HG02642 (cell line): ENCODE measurements at regions not wholly inside any gene's neighbourhood (a gene's known extent, or its start where the extent isn't known, plus 50 kb on each side); places are given as distances from the start of the nearest gene placed in this dataset.

Source experiments
- ATAC-seq: cut with Tn5 transposase; IDR thresholded peaks from one replicate; pipeline ENCODE4 v1.9.1; 2021; ENCODE audit warnings: mild to moderate bottlenecking; ENCODE audit not compliant: unreplicated experiment, poor library complexity

DNA sequence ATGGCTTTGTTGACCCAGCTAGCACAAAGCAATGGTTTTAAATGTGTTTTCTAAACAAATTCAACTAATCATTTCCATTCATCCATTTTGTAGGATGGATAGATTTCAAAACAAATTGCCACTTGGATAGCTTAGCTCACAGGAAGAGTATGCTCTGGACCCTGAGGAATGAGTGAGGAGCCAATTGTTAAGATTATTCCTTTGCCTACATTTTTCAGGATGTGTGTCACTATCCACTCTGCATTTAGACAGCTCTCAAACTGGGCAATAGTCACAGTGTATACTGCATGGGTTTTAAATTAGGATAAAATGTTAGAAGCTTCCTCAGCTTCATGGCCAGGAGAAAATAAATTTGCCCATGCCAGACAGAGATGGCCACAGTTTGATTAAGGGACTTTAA lies 605.6 kb upstream of the TEX47 start:
- no peak for ATAC-seq

DNA sequence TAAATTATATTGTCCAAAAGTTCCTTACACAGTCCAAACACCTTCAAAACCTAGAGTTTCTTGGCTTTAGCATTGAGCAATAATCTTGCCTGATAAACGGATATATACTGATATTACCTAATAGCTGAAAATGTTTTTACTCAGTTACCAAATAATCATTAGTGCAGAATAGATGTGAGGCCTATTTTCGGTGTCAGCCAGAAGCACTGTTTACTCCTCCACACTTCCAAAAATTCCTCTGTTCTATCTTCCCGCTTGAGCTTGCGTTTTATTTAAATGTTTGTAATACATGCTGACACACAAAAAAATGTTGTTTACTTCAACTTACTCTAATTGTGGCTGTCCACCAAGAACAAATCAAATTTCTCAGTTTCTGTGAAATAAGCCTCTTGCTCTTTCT lies 606.2 kb upstream of the TEX47 start:
- no peak for ATAC-seq

DNA sequence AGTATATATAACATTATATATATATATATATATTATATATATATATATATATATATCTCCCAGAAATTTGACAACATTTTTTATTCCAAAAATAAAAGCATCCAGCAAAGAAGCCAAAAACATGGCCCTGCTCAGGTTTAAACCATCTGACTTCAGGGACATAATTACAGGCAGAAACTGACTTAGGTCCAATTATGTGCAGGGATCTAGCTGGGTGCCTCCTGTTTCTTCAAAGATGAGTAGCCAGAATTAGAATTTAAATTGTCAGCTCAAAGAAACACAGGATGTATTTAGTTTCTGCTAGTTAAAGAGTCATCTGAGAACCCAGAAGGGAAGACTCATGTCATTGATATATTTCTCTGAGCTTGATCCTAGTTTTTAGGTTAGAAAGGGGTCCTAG lies 656.4 kb upstream of the TEX47 start:
- no peak for ATAC-seq

DNA sequence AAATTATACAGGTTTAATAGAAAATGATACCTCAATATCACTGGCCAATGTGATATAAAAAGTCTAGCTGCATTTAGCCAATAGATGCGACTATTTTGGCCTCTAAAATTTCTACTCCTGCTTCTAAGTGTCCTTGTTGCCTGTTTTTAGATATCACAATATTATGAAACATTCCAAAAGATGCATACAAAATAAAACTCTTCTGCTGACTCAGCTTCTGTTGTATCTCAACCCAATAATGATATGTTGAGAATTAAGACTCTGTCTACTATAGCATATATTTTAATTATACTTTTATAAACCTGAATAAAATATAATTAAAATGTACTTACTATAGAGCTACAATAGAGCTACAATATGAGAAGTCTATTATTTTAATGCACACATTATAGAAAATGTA lies 661.0 kb upstream of the TEX47 start:
- no peak for ATAC-seq

DNA sequence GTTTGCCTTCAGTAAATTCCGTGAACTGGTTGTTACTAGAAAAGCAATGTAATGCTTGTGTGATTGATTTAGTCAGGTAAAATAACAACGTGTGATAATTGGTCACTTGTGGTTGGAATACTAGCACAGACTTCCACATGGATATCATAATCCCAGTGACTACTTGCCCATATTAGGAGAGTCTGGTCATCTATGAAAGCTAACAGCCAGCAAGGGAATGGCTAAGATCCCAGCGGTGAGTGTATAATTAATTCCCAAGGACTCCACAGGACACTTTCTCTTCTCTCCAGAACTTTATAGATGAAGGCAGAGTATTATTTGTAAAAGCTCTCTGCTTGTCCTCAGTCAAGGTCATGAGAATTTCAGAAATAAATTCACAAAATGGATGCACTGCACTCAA lies 662.6 kb upstream of the TEX47 start:
- no peak for ATAC-seq

DNA sequence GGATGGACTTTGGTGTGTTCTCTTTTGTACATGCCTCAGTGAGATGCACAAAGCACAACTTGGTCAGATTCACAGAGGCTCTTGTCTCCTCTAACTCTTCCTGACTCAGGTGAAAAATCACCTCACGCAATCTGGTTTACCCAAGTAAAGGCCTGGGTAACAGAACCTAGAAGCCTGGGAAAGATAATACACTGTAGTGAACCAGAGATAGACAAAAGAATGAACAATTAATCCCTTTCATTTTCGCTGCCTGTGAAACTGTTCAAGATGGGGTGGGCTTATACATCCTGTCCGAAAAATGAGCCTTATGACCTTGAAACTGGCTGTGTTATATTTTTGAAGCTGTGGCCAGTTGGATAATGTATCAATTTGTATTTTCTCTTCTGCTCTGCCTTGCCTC lies 678.9 kb upstream of the TEX47 start:
- no peak for ATAC-seq

DNA sequence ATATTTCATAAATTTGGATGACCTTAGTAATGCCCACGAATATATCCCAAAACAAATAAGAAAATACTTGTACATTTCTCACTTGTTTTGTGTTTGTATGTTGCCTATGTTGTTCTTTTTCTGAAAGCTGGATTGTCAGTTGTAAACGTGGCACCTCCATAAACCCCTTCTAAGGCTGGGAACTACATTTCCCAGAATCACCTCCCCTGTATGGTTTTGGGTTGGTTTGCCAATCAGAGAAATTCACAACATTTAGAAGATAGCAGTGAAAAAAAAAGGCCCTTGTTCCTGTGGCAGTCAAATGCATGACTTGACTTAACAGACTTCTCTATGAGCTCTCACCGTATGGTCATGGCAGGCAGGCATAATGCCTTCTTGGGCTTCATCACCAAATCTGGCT lies 676.3 kb upstream of the STEAP1 start:
- no peak for ATAC-seq

DNA sequence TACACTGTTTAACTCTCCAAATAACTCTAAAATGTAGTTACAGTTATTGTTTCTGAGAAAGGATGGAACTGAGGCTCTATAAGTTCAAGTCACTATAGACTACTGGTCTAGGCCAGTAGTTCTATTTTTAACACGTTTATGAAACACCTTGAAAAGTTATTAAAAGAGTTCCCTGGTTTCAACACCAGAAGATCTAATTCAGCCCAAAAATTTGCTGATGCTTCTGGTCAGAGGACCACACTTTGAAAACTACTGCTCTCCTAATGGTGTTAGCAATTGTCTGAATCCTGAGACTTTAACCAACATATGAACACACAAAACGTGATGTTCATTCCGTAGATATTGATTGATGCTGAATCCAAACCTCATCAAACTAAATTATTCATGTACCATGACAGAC lies 658.6 kb upstream of the STEAP1 start:
- no peak for ATAC-seq

DNA sequence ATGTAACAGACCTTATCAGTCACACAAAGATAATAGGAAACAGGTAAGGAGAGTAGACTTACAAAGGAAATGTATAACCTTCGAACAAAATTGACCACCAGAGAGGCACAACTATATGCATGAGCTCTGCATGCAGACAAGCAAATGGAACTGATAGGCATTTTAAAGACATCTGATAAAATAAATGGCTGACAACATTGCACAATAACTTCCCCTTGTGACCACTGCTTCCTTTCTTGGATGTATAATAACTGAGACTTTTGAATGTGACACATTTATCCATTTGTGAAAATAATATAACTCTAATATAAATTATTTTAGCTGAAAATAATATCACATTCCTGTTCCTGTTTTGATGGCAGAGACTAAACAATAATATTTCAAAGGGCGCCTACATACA lies 654.2 kb upstream of the STEAP1 start:
- ATAC-seq = no peak

DNA sequence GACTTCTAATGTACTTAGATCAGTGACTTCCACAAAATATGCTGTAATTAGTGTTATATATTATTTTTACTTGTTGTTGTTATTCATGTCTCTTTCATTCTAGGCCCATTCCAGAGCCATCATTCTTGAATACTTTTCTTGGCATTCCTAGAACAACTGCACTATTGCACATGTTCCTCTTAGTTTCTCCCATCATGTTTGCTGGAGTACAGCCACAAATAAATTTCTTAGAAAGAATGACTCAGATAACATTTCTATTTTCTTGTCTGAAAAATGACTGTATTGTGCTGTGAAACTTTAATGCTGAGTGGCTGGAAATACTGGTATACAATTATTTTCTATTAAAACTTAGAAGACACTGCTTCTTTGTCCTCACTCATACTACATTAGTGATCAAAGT lies 651.0 kb upstream of the STEAP1 start:
- ATAC-seq = no peak

DNA sequence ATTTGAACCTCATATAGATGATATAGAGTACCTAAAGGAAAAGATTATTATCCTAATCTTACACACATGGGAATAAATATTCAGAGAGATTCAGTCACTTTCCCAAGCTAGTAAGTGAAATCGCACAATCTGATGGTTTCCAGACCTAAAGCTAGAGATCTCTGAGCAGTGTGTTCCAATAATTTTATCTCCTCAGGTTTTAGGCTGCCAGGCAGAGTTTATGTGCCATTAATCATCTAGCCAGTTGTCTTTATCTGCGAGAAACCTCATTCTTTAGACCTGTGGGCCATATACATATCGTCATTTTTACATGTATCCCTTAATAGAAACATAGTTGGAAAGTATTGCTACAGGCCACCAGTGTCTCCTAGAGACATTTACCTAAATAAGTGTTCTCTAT lies 647.2 kb upstream of the STEAP1 start:
- no peak for ATAC-seq

DNA sequence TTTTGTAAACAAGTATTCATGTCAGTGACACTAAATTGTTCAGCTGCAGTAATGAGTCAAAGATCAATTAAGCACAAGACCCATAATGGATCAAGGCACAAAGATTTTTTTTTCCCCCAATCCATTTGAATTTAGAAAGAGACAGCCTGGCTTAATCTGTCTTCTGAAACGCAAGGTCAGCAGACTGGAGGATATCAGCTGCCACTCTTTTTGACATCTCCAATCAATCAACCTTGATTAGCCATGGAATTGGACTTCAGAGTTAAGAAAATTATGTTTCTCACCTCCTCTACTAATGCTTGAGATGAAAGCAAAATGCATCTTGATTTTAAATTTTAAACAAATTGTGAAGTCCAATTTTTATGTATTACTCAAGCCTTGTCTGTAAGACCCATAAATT lies 642.4 kb upstream of the STEAP1 start:
- ATAC-seq = no peak

DNA sequence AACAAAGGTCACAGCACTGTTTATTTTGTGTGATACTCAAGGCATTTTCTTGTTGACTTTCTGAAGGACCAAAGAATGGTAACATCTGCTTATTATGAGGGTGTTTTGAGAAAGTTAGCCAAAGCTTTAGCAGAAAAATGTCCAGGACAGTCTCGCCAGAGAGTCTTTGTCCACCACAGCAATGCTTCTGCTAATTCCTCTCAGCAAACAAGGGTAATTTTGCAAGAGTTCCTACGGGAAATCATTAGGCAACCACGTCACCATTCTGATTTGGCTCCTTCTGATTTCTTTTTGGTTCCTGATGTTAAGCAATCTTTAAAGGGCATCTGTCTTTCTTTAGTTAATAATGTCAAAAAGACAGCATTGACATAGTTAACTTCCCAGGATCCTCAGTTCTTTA lies 639.3 kb upstream of the STEAP1 start:
- ATAC-seq = no peak

DNA sequence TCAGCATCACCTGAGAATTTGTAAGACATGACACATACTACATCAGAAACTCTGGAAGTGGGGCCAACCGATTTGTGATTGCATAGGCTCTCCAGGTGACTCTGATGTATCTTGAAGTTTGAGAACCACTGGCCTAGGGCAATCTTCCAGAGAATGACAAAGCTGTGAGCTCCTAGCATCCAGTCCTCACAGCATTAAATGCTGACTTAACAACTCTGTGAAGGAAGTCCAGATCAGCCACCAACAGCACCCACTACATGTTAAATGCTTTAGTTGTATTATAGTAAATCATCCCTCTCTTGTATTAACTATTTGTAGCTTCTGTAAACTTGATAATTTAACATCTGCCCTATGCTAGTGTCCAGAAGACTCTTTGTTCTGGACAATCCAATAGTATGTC lies 636.5 kb upstream of the STEAP1 start:
- ATAC-seq = no peak

DNA sequence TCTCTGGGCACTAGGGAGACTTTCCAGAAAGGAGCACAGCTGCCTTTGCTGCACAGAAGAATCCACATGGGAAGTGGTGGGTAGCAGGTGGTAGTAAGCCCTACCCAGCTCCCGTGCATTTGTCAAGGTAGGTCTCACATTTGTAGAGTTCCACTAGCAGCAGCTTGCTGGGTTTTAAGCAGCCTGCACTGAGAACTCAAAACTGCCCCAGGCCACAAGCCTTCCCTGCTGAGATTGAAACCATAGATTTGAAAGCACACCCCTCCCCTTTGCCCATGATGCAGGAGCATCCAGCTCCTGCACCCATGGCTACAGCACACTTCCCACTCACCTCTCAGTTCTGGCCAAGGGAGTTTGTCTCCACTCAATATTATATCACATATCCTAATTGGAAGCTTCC lies 604.5 kb upstream of the STEAP1 start:
- no peak for ATAC-seq

DNA sequence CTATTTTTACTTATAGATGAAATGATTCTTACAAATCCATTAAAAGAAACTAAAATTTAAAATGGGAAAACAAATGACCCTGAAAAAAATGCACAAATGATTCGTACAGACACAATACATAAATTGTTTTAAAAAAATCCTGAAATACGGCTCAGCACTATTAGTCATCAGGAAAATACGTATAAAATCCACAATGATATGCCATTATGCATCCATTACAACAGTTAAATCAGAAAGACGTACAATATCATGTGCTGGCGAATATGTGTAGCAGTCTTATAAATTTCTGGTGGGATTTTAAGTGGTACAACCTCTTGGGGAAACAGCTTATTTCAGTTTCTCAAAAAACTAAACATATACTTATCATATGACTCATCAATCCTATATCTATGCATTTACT lies 600.1 kb upstream of the STEAP1 start:
- ATAC-seq = no peak

DNA sequence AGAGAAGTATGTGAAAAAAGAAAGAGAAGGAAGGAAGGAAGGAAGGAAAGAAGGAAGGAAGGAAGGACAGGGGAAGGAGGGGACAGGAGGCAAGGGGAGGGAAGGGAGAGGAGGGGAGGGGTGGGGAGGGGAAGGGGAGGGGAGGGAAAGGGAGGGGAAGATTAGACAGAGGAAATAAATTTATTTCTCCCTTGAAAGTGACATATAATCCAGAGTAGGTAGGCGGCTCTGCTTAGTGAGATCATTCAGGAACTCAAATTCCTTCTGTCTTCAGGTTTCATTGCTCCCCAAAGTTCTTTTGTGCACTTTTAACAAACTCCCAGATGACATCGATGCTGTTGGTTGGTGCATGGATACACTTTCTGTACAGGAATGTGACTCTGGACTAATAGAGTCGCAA lies 594.7 kb upstream of the STEAP1 start:
- ATAC-seq = no peak

DNA sequence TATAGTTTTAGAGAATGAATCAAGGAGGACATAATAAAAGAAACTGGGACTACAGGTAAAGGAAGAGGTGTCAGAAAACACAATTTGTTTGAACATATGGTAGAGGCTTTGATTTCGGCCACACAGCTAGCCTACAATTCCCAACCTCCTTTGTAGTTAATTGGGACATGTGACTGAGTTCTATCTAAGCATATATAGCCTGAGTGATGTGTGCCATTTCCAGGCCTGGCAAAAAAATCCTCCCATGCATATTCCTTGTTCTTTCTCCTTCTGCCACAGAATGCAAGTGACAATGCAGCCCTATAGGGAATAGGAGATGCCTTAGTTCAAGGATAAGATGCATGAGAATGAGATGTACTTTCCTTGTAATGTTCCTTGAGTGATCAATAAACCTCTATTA lies 590.7 kb upstream of the STEAP1 start:
- ATAC-seq = no peak

DNA sequence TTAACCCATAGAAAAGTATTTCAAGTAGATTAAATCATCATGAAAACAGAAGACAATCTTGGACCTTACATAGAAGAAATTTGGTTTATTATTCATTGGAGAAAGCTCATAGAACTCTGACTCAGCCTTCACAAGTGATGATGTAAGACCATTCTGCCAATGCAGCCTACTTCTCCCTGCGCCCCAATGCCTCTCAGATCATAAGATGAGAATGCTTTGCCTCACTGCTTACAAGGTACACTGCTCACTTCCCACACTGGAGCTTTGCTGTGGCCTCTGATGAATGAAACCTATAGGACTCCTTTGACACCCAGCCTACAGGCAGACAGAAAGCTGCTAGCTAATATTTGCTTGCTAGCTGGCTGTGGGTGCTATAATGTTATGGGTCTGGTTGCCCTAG lies 569.4 kb upstream of the STEAP1 start:
- no peak for ATAC-seq

DNA sequence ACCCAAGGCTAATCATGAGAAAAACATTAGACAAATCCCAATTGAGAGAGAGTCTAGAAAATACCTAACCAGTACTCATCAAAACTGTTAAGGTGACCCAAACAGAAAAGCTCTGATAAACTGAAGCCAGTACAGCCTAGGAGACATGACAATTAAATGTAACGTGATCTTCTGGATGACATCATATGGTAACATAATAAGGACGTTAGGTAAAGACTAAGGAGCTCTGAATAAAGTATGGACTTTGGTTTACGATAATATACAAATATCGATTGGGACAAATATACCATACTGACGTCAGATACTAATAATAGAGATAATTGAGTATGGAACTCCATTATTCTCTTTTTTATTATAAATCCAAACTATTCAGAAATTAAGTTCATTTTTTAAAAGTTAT lies 561.1 kb upstream of the STEAP1 start:
- no peak for ATAC-seq

DNA sequence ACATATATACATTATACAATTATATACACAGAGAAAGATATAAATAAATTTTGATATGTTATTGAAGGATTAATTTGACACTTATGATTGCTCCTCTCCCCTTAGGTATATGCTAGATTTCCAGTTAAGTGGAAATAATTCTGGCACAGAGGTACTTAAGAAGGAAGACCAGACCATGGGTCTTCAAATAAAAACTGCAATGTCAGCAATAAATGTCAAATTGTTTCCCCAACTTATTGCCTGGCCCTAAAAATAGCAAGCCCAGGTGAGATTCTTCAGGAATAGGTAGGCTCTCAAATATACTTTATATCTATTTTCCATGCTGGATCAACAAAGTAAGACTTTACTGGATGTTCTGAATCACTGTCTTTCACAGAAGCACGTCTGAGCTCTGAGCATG lies 551.3 kb upstream of the STEAP1 start:
- no peak for ATAC-seq

DNA sequence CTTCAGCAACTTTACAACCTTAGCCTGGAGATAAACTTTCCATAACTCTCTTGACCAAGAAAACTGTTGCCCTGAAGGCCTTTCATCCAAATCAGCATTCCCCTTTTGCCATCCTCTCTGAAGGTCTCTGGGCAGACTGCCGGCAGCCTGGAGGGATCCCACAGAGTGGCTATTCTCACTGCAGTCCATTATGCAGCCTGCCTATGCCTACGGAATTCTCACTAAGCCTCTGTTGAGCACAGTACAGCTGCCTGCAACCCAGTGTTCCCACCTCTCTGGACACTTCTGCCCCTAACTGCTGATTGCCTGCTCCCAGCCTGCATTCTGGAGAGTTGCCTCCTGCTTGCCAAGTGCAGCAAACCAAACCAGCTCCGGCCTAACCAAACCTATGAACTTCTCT lies 548.9 kb upstream of the STEAP1 start:
- no peak for ATAC-seq

DNA sequence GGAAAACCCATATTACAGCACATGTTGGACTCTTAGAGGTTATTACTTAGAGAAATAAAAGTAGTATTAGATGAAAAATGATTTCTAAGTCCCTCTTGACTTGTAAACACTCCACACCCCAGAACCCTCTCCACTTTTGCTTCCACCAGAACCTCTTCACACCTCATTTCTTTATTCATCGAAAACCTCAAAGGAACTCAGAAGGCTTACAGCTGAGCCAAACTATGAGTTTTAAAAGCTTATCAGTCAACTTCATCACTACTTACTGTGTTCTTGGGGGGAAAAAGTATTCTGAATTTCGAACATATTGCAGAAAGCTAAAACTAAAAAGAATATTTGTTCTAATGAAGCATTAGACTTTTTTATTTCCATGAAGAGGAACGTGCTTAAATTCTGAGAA lies 547.8 kb upstream of the STEAP1 start:
- ATAC-seq = no peak

DNA sequence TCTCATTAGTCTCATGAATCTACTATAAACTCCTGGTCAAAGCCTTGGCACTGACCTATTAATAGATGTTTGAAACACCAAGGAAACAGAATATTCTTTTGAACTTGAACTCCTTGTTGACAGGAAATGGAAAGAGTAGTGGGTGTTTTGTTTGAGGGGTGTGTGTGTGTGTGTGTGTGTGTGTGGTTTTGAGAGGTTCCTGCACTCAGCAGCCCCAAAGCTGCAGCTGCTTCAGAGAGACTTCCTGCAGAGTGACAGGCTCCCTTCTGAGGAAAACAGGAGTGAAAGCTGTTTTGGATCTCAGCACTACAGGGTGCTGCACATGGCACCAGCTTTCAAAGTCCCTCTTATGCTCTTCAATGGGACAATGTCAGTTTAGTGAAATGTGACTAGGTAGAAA lies 546.5 kb upstream of the STEAP1 start:
- no peak for ATAC-seq
